Superior temporal gyrus (tissue), 1 donor: ENCODE measurements at regions not wholly inside any gene's neighbourhood (a gene's known extent, or its start where the extent isn't known, plus 50 kb on each side); places are given as distances from the start of the nearest gene placed in this dataset.

ENCODE experiments used
- DNase-seq: peaks from one replicate; pipeline ENCODE4 v3.0.0-alpha.2; 2016; ENCODE audit errors: extremely low spot score

- DNase-seq = no peak
Observed at GRCh38 chr20:63116412-63117106, 99.4 kb downstream of the YTHDF1 start.

- DNase-seq = no peak
Observed at GRCh38 chr20:63115651-63116411, 100.1 kb downstream of the YTHDF1 start.

- no peak for DNase-seq
Observed at GRCh38 chr20:63114693-63115311, 101.1 kb downstream of the YTHDF1 start.

- DNase-seq = no peak
Observed at GRCh38 chr20:63114006-63114692, 101.8 kb downstream of the YTHDF1 start.

GRCh38 chr20:63112491-63113219 is 103.3 kb downstream of the YTHDF1 start:
- no peak for DNase-seq

GRCh38 chr20:63108247-63108646 is 101.5 kb upstream of the BHLHE23 start:
- DNase-seq = no peak

GRCh38 chr20:63107449-63108200 is 100.9 kb upstream of the BHLHE23 start:
- DNase-seq = no peak

GRCh38 chr20:63106765-63107448 is 100.1 kb upstream of the BHLHE23 start:
- no peak for DNase-seq

GRCh38 chr20:63106108-63106764 is 99.5 kb upstream of the BHLHE23 start:
- no peak for DNase-seq

- no peak for DNase-seq
Observed at GRCh38 chr20:63105211-63106107, 98.7 kb upstream of the BHLHE23 start.

GRCh38 chr20:63104312-63105181 is 97.8 kb upstream of the BHLHE23 start:
- DNase-seq = no peak

GRCh38 chr20:63103402-63104311 is 96.9 kb upstream of the BHLHE23 start:
- no peak for DNase-seq

- DNase-seq = peak; percentile 33
Observed at GRCh38 chr20:63102721-63103375, 96.1 kb upstream of the BHLHE23 start.

- peak; percentile 29 for DNase-seq
Observed at GRCh38 chr20:63101781-63102720, 95.3 kb upstream of the BHLHE23 start.
